ENCODE measurements at regions not wholly inside any gene's neighbourhood (a gene's known extent, or its start where the extent isn't known, plus 50 kb on each side); places are given as distances from the start of the nearest gene placed in this dataset.

- ChIA-PET CTCF (no interaction called here), POLR2A (no interaction called here)
- H3K27me3 Mint-ChIP-seq: no peaks in the 10 kb centered on the region
- no peak for DNase-seq
- H3K27ac Mint-ChIP-seq: no peak overlapping the region
- no peaks in the 10 kb centered on the region for H3K36me3 Mint-ChIP-seq (ENCODE audit: low read depth)
- no peaks in the 10 kb centered on the region for H3K4me1 Mint-ChIP-seq
- H3K4me3 Mint-ChIP-seq: no peak overlapping the region
- H3K9me3 Mint-ChIP-seq: no peaks in the 10 kb centered on the region
These were observed 412.8 kb upstream of the AZI2 start for GRCh38 chr3:28761375-28761774.

GRCh38 chr3:28765194-28765593, 416.6 kb upstream of the AZI2 start:
- POLR2A ChIA-PET: no interaction called here
- Mint-ChIP-seq H3K27me3 (no peaks in the 10 kb centered on the region), H3K9me3 (no peaks in the 10 kb centered on the region), H3K4me3 (no peak overlapping the region), H3K36me3 (ENCODE audit: low read depth) (no peaks in the 10 kb centered on the region), H3K27ac (no peak overlapping the region), H3K4me1 (no peaks in the 10 kb centered on the region)
- no peak for DNase-seq
- CTCF ChIA-PET: no interaction called here

- CTCF ChIA-PET: no interaction called here
- Mint-ChIP-seq H3K4me3 (no peak overlapping the region), H3K9me3 (peaks cover 7% of the 10 kb centered on the region), H3K27me3 (no peaks in the 10 kb centered on the region), H3K27ac (no peak overlapping the region), H3K36me3 (ENCODE audit: low read depth) (no peaks in the 10 kb centered on the region), H3K4me1 (no peaks in the 10 kb centered on the region)
- DNase-seq: no peak
- POLR2A ChIA-PET: no interaction called here
These were observed 419.8 kb upstream of the AZI2 start for GRCh38 chr3:28768439-28768838.

- no peak overlapping the region for H3K4me3 Mint-ChIP-seq
- H3K9me3 Mint-ChIP-seq: no peaks in the 10 kb centered on the region
- CTCF ChIA-PET: no interaction called here
- H3K27ac Mint-ChIP-seq: no peak overlapping the region
- POLR2A ChIA-PET: no interaction called here
- H3K4me1 Mint-ChIP-seq: no peaks in the 10 kb centered on the region
- no peaks in the 10 kb centered on the region for H3K27me3 Mint-ChIP-seq
- no peak for DNase-seq
- no peaks in the 10 kb centered on the region for H3K36me3 Mint-ChIP-seq (ENCODE audit: low read depth)
These were observed 429.3 kb upstream of the AZI2 start for GRCh38 chr3:28777806-28778475.

GRCh38 chr3:28780480-28780879, 431.9 kb upstream of the AZI2 start:
- Mint-ChIP-seq H3K9me3 (no peaks in the 10 kb centered on the region), H3K4me3 (no peak overlapping the region), H3K27ac (no peak overlapping the region), H3K4me1 (no peaks in the 10 kb centered on the region), H3K36me3 (ENCODE audit: low read depth) (no peaks in the 10 kb centered on the region), H3K27me3 (no peaks in the 10 kb centered on the region)
- CTCF ChIA-PET: no interaction called here
- DNase-seq: no peak
- POLR2A ChIA-PET: no interaction called here

- H3K4me3 Mint-ChIP-seq: no peak overlapping the region
- CTCF ChIA-PET: no interaction called here
These were observed 432.4 kb upstream of the AZI2 start for GRCh38 chr3:28781053-28781452.

GRCh38 chr3:28786446-28786845, 437.8 kb upstream of the AZI2 start:
- POLR2A ChIA-PET: no interaction called here
- Mint-ChIP-seq H3K4me3 (no peak overlapping the region), H3K27ac (no peak overlapping the region), H3K27me3 (no peaks in the 10 kb centered on the region), H3K4me1 (no peaks in the 10 kb centered on the region), H3K9me3 (no peaks in the 10 kb centered on the region), H3K36me3 (ENCODE audit: low read depth) (no peaks in the 10 kb centered on the region)
- DNase-seq: no peak
- CTCF ChIA-PET: no interaction called here

More at GRCh38 chr3:28781053-28781452, 432.4 kb upstream of the AZI2 start:
- no peaks in the 10 kb centered on the region for H3K27me3 Mint-ChIP-seq
- H3K36me3 Mint-ChIP-seq (ENCODE audit: low read depth): no peaks in the 10 kb centered on the region
- no peaks in the 10 kb centered on the region for H3K4me1 Mint-ChIP-seq
- H3K9me3 Mint-ChIP-seq: no peaks in the 10 kb centered on the region
- no peak overlapping the region for H3K27ac Mint-ChIP-seq
- DNase-seq: no peak
- POLR2A ChIA-PET: no interaction called here

GRCh38 chr3:28788571-28788970, 439.9 kb upstream of the AZI2 start:
- no peaks in the 10 kb centered on the region for H3K4me1 Mint-ChIP-seq
- H3K9me3 Mint-ChIP-seq: no peaks in the 10 kb centered on the region
- no peaks in the 10 kb centered on the region for H3K27me3 Mint-ChIP-seq
- no peak for DNase-seq
- H3K27ac Mint-ChIP-seq: no peak overlapping the region
- no peak overlapping the region for H3K4me3 Mint-ChIP-seq
- ChIA-PET POLR2A (no interaction called here), CTCF (no interaction called here)
- H3K36me3 Mint-ChIP-seq (ENCODE audit: low read depth): no peaks in the 10 kb centered on the region

GRCh38 chr3:28791713-28792255, 443.2 kb upstream of the AZI2 start:
- no peaks in the 10 kb centered on the region for H3K36me3 Mint-ChIP-seq (ENCODE audit: low read depth)
- H3K27me3 Mint-ChIP-seq: no peaks in the 10 kb centered on the region
- DNase-seq: no peak
- ChIA-PET CTCF (no interaction called here), POLR2A (no interaction called here)
- H3K9me3 Mint-ChIP-seq: no peaks in the 10 kb centered on the region
- H3K4me3 Mint-ChIP-seq: no peak overlapping the region
- H3K4me1 Mint-ChIP-seq: no peaks in the 10 kb centered on the region
- no peak overlapping the region for H3K27ac Mint-ChIP-seq

GRCh38 chr3:28792604-28793003, 444.0 kb upstream of the AZI2 start:
- H3K27ac Mint-ChIP-seq: no peak overlapping the region
- no peak for DNase-seq
- no peak overlapping the region for H3K4me3 Mint-ChIP-seq
- H3K36me3 Mint-ChIP-seq (ENCODE audit: low read depth): no peaks in the 10 kb centered on the region
- H3K9me3 Mint-ChIP-seq: no peaks in the 10 kb centered on the region
- POLR2A ChIA-PET: no interaction called here
- H3K4me1 Mint-ChIP-seq: no peaks in the 10 kb centered on the region
- no peaks in the 10 kb centered on the region for H3K27me3 Mint-ChIP-seq
- CTCF ChIA-PET: no interaction called here

GRCh38 chr3:28799084-28799483, 450.5 kb upstream of the AZI2 start:
- CTCF ChIA-PET: no interaction called here
- H3K4me1 Mint-ChIP-seq: no peaks in the 10 kb centered on the region
- H3K36me3 Mint-ChIP-seq (ENCODE audit: low read depth): no peaks in the 10 kb centered on the region
- no peaks in the 10 kb centered on the region for H3K9me3 Mint-ChIP-seq
- no peak overlapping the region for H3K27ac Mint-ChIP-seq
- no peak overlapping the region for H3K4me3 Mint-ChIP-seq
- no peaks in the 10 kb centered on the region for H3K27me3 Mint-ChIP-seq
- no peak for DNase-seq
- POLR2A ChIA-PET: no interaction called here

GRCh38 chr3:28800203-28800602, 451.6 kb upstream of the AZI2 start:
- no peak overlapping the region for H3K27ac Mint-ChIP-seq
- POLR2A ChIA-PET: no interaction called here
- CTCF ChIA-PET: no interaction called here

GRCh38 chr3:28808068-28808467, 459.4 kb upstream of the AZI2 start:
- Mint-ChIP-seq H3K4me3 (no peak overlapping the region), H3K27me3 (no peaks in the 10 kb centered on the region), H3K36me3 (ENCODE audit: low read depth) (no peaks in the 10 kb centered on the region), H3K4me1 (no peaks in the 10 kb centered on the region), H3K27ac (no peak overlapping the region), H3K9me3 (no peaks in the 10 kb centered on the region)
- CTCF ChIA-PET: no interaction called here
- POLR2A ChIA-PET: no interaction called here
- DNase-seq: no peak

More at GRCh38 chr3:28800203-28800602, 451.6 kb upstream of the AZI2 start:
- Mint-ChIP-seq H3K36me3 (ENCODE audit: low read depth) (no peaks in the 10 kb centered on the region), H3K4me1 (no peaks in the 10 kb centered on the region), H3K27me3 (no peaks in the 10 kb centered on the region), H3K4me3 (no peak overlapping the region), H3K9me3 (no peaks in the 10 kb centered on the region)
- DNase-seq: no peak

GRCh38 chr3:28816017-28816416, 464.9 kb upstream of the RBMS3 start:
- H3K27me3 Mint-ChIP-seq: no peaks in the 10 kb centered on the region
- no peak overlapping the region for H3K4me3 Mint-ChIP-seq
- H3K9me3 Mint-ChIP-seq: peaks cover under 1% of the 10 kb centered on the region
- ChIA-PET CTCF (no interaction called here), POLR2A (no interaction called here)
- no peak for DNase-seq
- no peak overlapping the region for H3K27ac Mint-ChIP-seq
- no peaks in the 10 kb centered on the region for H3K4me1 Mint-ChIP-seq
- no peaks in the 10 kb centered on the region for H3K36me3 Mint-ChIP-seq (ENCODE audit: low read depth)
